Activated effector memory CD4-positive, alpha-beta T cell treated with Interleukin-2 at 50 U/mL for 16 hours (primary cell): ENCODE measurements at regions not wholly inside any gene's neighbourhood (a gene's known extent, or its start where the extent isn't known, plus 50 kb on each side); places are given as distances from the start of the nearest gene placed in this dataset.

Experiments used
- DNase-seq: peaks from one replicate; pipeline ENCODE4 v3.0.0-alpha.2; 2020

DNA sequence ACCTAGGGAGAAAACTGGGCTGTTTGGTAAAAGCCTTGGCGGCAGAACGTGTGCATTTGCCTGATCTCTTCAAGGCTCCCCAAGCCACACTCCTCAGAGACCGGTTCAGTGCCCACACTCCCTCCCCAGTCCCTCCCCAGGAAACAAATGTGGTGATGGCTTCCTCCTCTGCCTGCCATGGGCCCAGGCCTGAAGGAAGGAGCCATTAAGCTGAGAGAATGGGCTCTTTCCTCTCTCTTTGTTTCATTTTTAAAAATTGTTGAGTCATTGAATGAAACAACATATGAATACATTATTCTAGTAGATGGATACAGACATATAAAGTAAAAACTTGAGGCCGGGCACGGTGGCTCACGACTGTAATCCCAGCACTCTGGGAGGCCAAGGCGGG is 50.6 kb upstream of the YWHAQ start:
- peak; percentile 49 for DNase-seq

DNA sequence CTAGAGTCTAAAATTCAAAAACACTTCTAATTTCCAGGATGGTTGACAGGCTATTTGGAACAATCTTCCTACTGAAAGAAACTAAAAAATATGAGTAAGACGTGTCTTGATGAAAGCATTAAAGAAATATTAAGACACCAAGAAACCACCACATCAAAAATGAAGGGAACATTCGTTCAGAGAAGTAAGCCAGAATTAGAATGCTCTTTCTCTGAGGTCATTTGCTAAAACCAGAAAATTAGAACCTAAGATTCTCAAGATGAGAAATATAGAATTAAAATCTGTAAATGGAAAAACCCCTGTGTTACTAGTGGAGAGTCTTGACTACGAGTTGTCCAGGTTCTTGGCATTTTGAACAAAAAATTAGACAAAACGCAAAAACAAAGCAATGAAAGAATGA is 54.8 kb upstream of the YWHAQ start:
- DNase-seq, result no peak

DNA sequence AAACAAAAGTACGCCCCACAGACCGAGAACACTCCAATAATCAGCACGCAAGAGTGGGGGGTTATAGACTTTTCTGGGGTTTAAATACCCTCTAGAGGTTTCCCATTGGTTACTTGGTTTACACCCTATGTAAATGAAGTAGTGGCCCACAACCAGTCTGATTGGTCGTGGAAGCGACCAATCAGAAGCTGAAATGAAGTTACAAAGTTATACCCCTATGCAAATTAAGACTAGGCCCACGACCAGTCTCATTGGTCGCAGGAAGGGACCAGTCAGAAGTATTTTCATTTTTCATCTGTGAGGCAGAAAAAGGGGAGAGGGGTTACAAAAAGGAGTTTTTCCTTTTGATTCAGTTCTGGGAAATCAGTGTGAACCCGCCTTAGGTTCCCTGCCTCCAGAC is 55.3 kb upstream of the YWHAQ start:
- DNase-seq, result no peak

DNA sequence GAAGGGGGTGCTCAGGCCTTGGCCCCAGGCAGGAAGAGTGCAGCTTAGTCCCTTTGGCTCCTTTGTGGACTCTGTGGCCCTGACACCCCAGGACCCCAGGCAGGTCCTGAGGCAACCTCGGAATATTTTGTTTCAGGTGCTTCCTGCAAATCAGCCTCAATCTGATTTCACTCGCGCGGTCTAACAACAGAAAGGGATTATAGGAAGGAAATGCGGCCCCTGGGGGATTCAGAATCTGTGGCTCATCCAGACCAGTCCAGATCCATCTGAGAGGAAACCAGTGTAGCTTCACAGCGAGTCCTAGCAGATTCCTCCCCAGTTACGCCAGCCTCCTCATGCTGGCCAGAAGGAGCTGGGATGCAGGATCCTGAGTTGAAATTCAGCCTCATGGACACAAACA is 59.5 kb upstream of the YWHAQ start:
- no peak for DNase-seq

GRCh38 chr2:9690716-9691498 is 60.1 kb upstream of the YWHAQ start:
- DNase-seq, result no peak

DNA sequence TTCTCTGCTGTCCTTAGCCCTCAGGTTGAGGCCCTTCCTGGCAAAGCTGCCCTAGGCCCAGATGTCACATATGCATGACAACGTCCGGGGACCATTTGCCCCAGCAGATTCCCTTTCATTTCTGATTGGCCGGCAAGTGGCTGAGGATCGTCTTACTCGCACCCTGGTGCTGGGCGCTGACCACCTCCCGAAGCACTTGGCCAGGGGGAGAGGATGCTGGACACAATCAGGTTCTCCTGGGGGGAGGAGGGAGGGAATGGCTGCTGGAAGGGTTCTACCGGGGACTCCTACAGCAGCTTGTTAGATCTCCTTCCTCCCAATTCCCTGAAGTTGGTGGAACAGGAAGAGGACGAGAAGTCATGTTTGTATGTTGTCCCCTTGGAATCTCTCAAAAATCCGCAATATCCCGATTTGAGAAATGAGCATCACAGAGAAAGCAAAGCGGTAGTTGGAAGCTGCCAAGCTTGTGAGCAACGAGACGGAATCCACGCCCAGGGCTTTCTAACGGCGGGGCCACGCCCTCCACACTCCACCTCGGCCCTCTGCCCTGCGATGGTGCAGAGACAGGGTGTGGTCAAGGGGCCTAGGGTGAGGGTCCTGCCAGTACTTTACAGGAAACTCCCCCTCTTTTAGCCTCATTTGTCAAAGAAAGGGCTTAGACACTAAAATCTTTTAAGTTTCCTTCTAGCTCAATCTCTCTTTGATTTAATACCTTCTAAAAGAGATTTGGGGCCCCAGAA is 61.8 kb upstream of the YWHAQ start:
- no peak for DNase-seq

GRCh38 chr2:9693196-9693491 is 62.3 kb upstream of the YWHAQ start:
- DNase-seq, result no peak

GRCh38 chr2:9693646-9694045 is 62.8 kb upstream of the YWHAQ start:
- no peak for DNase-seq

GRCh38 chr2:9694661-9695234 is 64.0 kb upstream of the YWHAQ start:
- no peak for DNase-seq

GRCh38 chr2:9695941-9696340 is 65.1 kb upstream of the YWHAQ start:
- DNase-seq, result no peak

DNA sequence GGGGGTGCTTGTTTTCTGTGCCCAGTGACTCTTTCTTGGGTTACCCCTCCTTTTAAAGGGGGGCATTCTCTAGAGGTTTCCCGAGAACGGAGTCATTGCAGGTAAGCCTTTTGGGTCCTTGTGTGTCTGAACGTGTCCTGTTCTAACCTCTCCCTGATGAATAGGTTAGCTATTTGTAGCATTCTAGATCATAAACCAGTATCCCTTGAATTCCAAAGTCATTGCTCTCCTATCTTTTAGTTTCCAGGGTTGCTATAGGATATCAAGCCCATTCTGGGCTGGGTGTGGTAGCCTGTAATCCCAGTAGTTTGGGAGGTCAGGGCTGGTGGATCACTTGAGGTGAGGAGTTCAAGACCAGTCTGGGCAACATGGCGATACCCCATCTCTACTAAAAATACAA is 65.9 kb upstream of the YWHAQ start:
- no peak for DNase-seq

- DNase-seq, result no peak
These were observed 67.1 kb upstream of the YWHAQ start for GRCh38 chr2:9697909-9698308.

GRCh38 chr2:9699139-9700108 is 68.6 kb upstream of the YWHAQ start:
- DNase-seq, result no peak

- DNase-seq, result no peak
These were observed 69.3 kb upstream of the YWHAQ start for GRCh38 chr2:9700109-9700495.

- DNase-seq, result no peak
These were observed 71.8 kb upstream of the YWHAQ start for GRCh38 chr2:9702604-9703084.

DNA sequence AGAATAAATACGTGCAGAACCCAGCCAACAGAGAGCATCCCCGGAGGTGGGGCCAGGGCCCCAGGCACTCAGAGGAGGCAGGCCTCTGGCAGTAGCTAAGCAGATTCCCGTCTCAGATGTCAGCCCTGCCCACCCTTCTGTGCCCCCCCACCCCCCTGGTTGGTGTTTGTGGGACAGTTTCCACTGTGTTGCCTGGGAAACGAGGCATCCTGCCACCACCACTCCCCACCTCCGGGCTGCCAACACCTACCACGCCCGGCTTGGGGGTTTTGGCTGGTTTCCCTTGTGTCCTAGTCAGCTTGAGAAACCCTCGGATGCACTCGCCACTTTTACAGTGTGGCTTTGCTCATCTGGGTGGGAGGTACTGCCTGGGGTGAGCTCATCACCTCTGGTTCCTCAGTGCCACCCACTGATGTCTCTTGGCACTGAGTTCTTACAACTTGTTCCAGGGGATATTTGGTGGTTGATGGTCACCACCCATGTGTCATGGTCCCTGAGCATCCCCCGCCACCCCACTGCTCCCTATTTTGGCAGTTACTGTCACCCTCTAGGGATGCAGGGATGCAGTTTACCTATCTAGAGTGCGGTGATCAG is 72.4 kb upstream of the YWHAQ start:
- peak; percentile 85 for DNase-seq

GRCh38 chr2:9703701-9704221 is 73.0 kb upstream of the YWHAQ start:
- DNase-seq, result no peak

- DNase-seq, result no peak
These were observed 73.8 kb upstream of the YWHAQ start for GRCh38 chr2:9704600-9704999.

- DNase-seq, result no peak
These were observed 74.4 kb upstream of the YWHAQ start for GRCh38 chr2:9705196-9705595.

DNA sequence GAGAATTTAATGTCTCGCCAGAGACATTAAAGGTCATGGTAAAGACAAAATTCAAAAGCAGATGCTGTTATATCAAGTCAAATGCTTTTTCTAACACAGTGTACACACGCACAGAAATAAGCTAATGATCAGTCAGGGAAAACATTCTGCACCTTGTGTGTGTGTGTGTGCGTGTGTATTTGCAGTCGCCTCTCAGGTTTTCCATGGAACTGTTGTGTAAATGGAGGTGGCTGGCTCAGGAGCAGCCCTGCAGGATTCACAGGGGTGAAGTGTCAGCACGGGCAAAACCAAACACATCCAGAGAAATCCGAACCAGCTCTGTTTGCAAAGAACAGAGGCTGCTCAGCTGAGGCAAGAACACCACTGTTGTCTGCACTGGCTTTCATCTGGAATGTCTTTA is 76.2 kb upstream of the YWHAQ start:
- DNase-seq, result no peak

DNA sequence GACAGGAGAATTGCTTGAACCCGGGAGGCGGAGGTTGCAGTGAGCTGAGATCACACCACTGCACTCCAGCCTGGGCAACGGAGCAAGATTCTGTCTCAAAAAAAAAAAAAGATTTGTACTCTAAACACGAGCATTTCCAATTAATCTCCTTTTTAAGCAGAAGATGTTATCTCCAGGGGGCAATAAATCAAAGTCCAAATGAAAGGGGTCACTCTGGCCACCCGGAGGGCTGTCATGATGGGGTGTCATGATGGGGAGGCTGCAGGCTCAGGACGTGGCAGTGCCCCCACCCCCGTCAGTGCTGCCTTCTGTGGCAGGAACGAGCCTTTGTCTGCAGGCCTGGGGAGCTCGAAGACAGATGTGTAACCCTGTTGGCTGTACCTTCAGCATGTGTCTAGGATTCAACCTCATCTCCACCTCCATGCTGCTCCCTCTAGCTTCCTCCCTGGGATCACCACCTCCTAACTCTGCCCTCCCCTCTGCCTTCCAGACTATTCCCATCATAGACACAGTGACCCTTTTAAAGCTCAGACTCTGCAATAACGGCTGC is 76.9 kb upstream of the YWHAQ start:
- DNase-seq, result no peak
